ENCODE measurements at regions not wholly inside any gene's neighbourhood (a gene's known extent, or its start where the extent isn't known, plus 50 kb on each side); places are given as distances from the start of the nearest gene placed in this dataset.

- DNase-seq (ENCODE audit: low spot score), result no peak
- TF ChIP-seq CTCF (IDR thresholded peaks at IDR 0.05; ENCODE audit: borderline replicate concordance, control extremely low read depth, extremely low read depth, insufficient read depth, missing control alignments), result no peak
- in situ Hi-C loops (cut with MboI; ENCODE audit: low sequenced_read_pairs, unreplicated experiment), result no loop called here
These were observed 93.6 kb upstream of the PITX1 start for GRCh38 chr5:135127439-135128240.

- DNase-seq (ENCODE audit: low spot score), result no peak
- in situ Hi-C loops (cut with MboI; ENCODE audit: low sequenced_read_pairs, unreplicated experiment), result no loop called here
- no peak for TF ChIP-seq CTCF (IDR thresholded peaks at IDR 0.05; ENCODE audit: borderline replicate concordance, control extremely low read depth, extremely low read depth, insufficient read depth, missing control alignments)
These were observed 92.8 kb upstream of the PITX1 start for GRCh38 chr5:135126688-135127438.

GRCh38 chr5:135124724-135125123 lies 90.7 kb upstream of the PITX1 start:
- DNase-seq (ENCODE audit: low spot score), result no peak
- TF ChIP-seq CTCF (IDR thresholded peaks at IDR 0.05; ENCODE audit: borderline replicate concordance, control extremely low read depth, extremely low read depth, insufficient read depth, missing control alignments), result no peak
- in situ Hi-C loops (cut with MboI; ENCODE audit: low sequenced_read_pairs, unreplicated experiment), result no loop called here

- in situ Hi-C loops (cut with MboI; ENCODE audit: low sequenced_read_pairs, unreplicated experiment), result no loop called here
- DNase-seq (ENCODE audit: low spot score), result no peak
- no peak for TF ChIP-seq CTCF (IDR thresholded peaks at IDR 0.05; ENCODE audit: borderline replicate concordance, control extremely low read depth, extremely low read depth, insufficient read depth, missing control alignments)
These were observed 90.1 kb upstream of the PITX1 start for GRCh38 chr5:135124128-135124527.

- no peak for DNase-seq (ENCODE audit: low spot score)
- TF ChIP-seq CTCF (IDR thresholded peaks at IDR 0.05; ENCODE audit: borderline replicate concordance, control extremely low read depth, extremely low read depth, insufficient read depth, missing control alignments), result no peak
- in situ Hi-C loops (cut with MboI; ENCODE audit: low sequenced_read_pairs, unreplicated experiment), result no loop called here
These were observed 88.8 kb upstream of the PITX1 start for GRCh38 chr5:135122797-135123196.

- DNase-seq (ENCODE audit: low spot score), result no peak
- no peak for TF ChIP-seq CTCF (IDR thresholded peaks at IDR 0.05; ENCODE audit: borderline replicate concordance, control extremely low read depth, extremely low read depth, insufficient read depth, missing control alignments)
- in situ Hi-C loops (cut with MboI; ENCODE audit: low sequenced_read_pairs, unreplicated experiment), result no loop called here
These were observed 86.9 kb upstream of the PITX1 start for GRCh38 chr5:135120951-135121350.
